ENCODE measurements at regions not wholly inside any gene's neighbourhood (a gene's known extent, or its start where the extent isn't known, plus 50 kb on each side); places are given as distances from the start of the nearest gene placed in this dataset.

GRCh38 chrX:10021461-10022272 is 54.5 kb downstream of the CLDN34 start:
- no peak for DNase-seq

GRCh38 chrX:10022273-10022541 is 55.0 kb downstream of the CLDN34 start:
- no peak for DNase-seq

- DNase-seq = no peak
Measured at GRCh38 chrX:10022580-10023245, 55.6 kb downstream of the CLDN34 start.

GRCh38 chrX:10023821-10024220 is 56.7 kb downstream of the CLDN34 start:
- no peak for DNase-seq

GRCh38 chrX:10025742-10026493 is 58.8 kb downstream of the CLDN34 start:
- no peak for DNase-seq

- DNase-seq = peak; percentile 62
Measured at GRCh38 chrX:10028283-10029104, 61.3 kb downstream of the CLDN34 start.

- DNase-seq = no peak
Measured at GRCh38 chrX:10030570-10030969, 63.4 kb downstream of the CLDN34 start.

- no peak for DNase-seq
Measured at GRCh38 chrX:10031746-10032145, 64.6 kb downstream of the CLDN34 start.

- no peak for DNase-seq
Measured at GRCh38 chrX:10032147-10032546, 65.0 kb downstream of the CLDN34 start.

- DNase-seq = no peak
Measured at GRCh38 chrX:10033375-10034007, 66.3 kb downstream of the CLDN34 start.

GRCh38 chrX:10034740-10035260 is 67.6 kb downstream of the CLDN34 start:
- DNase-seq = no peak

GRCh38 chrX:10038585-10038984 is 71.4 kb downstream of the CLDN34 start:
- DNase-seq = no peak

GRCh38 chrX:10039821-10040793 is 72.9 kb downstream of the CLDN34 start:
- DNase-seq = no peak

- DNase-seq = no peak
Measured at GRCh38 chrX:10040961-10041360, 73.8 kb downstream of the CLDN34 start.

- DNase-seq = no peak
Measured at GRCh38 chrX:10041383-10041782, 74.2 kb downstream of the CLDN34 start.

- no peak for DNase-seq
Measured at GRCh38 chrX:10042055-10042454, 74.9 kb downstream of the CLDN34 start.

GRCh38 chrX:10043386-10043785 is 76.2 kb downstream of the CLDN34 start:
- no peak for DNase-seq

GRCh38 chrX:10044021-10044420 is 76.9 kb downstream of the CLDN34 start:
- DNase-seq = no peak

- no peak for DNase-seq
Measured at GRCh38 chrX:10045327-10046000, 78.3 kb downstream of the CLDN34 start.

GRCh38 chrX:10047133-10047532 is 80.0 kb downstream of the CLDN34 start:
- DNase-seq = no peak

Data from tongue (tissue), 1 donor.